ENCODE measurements at regions not wholly inside any gene's neighbourhood (a gene's known extent, or its start where the extent isn't known, plus 50 kb on each side); places are given as distances from the start of the nearest gene placed in this dataset.

- TF ChIP-seq SP2 (IDR thresholded peaks at IDR 0.05; ENCODE audit: low read length) (no peak), GABPA (IDR thresholded peaks at IDR 0.05; ENCODE audit: borderline replicate concordance, insufficient read depth, low read length) (no peak), HDAC2 (IDR thresholded peaks at IDR 0.05; ENCODE audit: borderline replicate concordance in 1 of 2, low read depth in 2 of 2, low read length in 2 of 2) (no peak), SRF (IDR thresholded peaks at IDR 0.05; ENCODE audit: low read depth, low read length) (no peak), RXRA (IDR thresholded peaks at IDR 0.05; ENCODE audit: insufficient read depth, low read depth, low read length) (no peak), CHD1 (IDR thresholded peaks at IDR 0.05; ENCODE audit: low read depth, low read length) (no peak), EGR1 (IDR thresholded peaks at IDR 0.05; ENCODE audit: borderline replicate concordance, low read depth, low read length) (no peak), SUZ12 (IDR thresholded peaks at IDR 0.05; ENCODE audit: low read length) (no peak), MAFK (IDR thresholded peaks at IDR 0.05; ENCODE audit: low read depth, low read length) (no peak), ASH2L (IDR thresholded peaks at IDR 0.05; ENCODE audit: low read length) (no peak), PHF8 (conservative IDR thresholded peaks at IDR 0.05; ENCODE audit: low read depth, low read length) (no peak), E2F6 (IDR thresholded peaks at IDR 0.05) (no peak), ATF3 (IDR thresholded peaks at IDR 0.05; ENCODE audit: insufficient read depth, low read depth, low read length) (no peak), SP1 (IDR thresholded peaks at IDR 0.05; ENCODE audit: low read depth, low read length) (no peak), HDAC6 (IDR thresholded peaks at IDR 0.05; ENCODE audit: low read depth, low read length) (no peak), TBP (IDR thresholded peaks at IDR 0.05; ENCODE audit: low read depth, low read length) (no peak)
Observed at GRCh38 chr7:136146925-136147324, 169.8 kb upstream of the MTPN start (continued).
